Left lung (tissue), 4 donors: ENCODE measurements at regions not wholly inside any gene's neighbourhood (a gene's known extent, or its start where the extent isn't known, plus 50 kb on each side); places are given as distances from the start of the nearest gene placed in this dataset.
"Not testable (repeated sequence)": the region's sequence is repeated elsewhere in the genome, so short reads cannot be mapped to it uniquely, and the experiment has no call there.

ENCODE experiments used
- ATAC-seq: fragments of 200-7000 bp; cut with Tn5 transposase; one replicate; pipeline ENCODE4 v1.9.1; 2020; ENCODE audit warnings: moderate library complexity
- DNase-seq, 4 donors: peaks; one replicate each; pipeline ENCODE4 v3.0.0-alpha.2; 2013 to 2020
- H3K27ac ChIP-seq, 2 donors: fragments of 200-600 bp; sonication (generic) in 1 of 2; one replicate each; pipeline versions ENCODE4 v1.5.0 to v1.8.0; 2020 to 2021
- H3K27me3 ChIP-seq, 2 donors: fragments of 200-600 bp; sonication (generic) in 1 of 2; one replicate each; pipeline versions ENCODE4 v1.5.0 to v1.8.0; 2020 to 2021
- H3K36me3 ChIP-seq, 2 donors: fragments of 200-600 bp; sonication (generic) in 1 of 2; one replicate each; pipeline versions ENCODE4 v1.5.0 to v1.8.0; 2020 to 2021
- H3K4me1 ChIP-seq, 2 donors: fragments of 200-600 bp; one replicate each; pipeline ENCODE4 v1.8.0; 2021
- H3K4me3 ChIP-seq, 2 donors: fragments of 200-600 bp; sonication (generic) in 1 of 2; one replicate each; pipeline versions ENCODE4 v1.5.0 to v1.8.0; 2020 to 2021; ENCODE audit warnings: mild to moderate bottlenecking in 1 of 2
- H3K9me3 ChIP-seq, 2 donors: fragments of 200-600 bp; sonication (generic) in 1 of 2; one replicate each; pipeline versions ENCODE4 v1.5.0 to v1.8.0; 2020 to 2021
- intact Hi-C, 2 donors: fragments of 100-400 bp; cut with DNase I; formaldehyde crosslinking; loops; one replicate each; pipeline versions ENCODE4 v1.11.2 to v1.14.2; 2022
- TF ChIP-seq, protein P1 (sequence below), 2 donors: fragments of 200-600 bp; sonication (generic) in 1 of 2; IDR thresholded peaks; one replicate each; pipeline versions ENCODE4 v1.5.0 to v1.8.0; 2021; ENCODE audit warnings: antibody characterized with exemption in 2 of 2
- donor health status: DM: no; HTN: yes; CAD: no.
- donor health status: DM: no; HTN: no; CAD: no.

DNA sequence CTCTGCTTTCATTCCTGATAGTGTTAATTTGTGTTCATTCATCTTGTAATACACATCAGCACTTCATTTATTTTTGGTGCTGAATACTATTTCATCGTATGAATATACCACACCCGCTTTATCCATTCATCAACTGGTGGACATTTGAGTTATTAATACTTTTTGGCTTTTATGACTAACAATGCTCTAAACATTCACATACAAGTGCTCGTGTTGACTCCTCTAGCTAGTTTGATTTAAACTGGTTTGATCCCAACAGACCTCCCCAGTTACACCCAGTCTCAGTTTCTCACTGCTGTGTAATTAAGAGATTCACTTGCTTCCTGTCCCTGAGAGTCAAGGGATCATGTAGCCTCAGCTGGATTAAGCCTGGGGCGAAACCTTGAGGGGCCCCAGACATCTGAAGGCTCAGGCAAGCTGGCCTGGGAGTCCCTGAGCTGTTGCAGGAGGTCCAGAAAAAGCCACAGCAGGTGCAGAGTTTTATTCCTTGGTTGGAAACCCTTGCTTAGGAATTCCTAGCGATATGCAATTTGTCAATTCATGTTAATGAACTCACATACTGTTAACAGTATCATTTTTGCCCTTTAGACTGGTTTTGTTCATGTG lies 52.8 kb upstream of the CLDN24 start:
- TF ChIP-seq, protein P1, sequence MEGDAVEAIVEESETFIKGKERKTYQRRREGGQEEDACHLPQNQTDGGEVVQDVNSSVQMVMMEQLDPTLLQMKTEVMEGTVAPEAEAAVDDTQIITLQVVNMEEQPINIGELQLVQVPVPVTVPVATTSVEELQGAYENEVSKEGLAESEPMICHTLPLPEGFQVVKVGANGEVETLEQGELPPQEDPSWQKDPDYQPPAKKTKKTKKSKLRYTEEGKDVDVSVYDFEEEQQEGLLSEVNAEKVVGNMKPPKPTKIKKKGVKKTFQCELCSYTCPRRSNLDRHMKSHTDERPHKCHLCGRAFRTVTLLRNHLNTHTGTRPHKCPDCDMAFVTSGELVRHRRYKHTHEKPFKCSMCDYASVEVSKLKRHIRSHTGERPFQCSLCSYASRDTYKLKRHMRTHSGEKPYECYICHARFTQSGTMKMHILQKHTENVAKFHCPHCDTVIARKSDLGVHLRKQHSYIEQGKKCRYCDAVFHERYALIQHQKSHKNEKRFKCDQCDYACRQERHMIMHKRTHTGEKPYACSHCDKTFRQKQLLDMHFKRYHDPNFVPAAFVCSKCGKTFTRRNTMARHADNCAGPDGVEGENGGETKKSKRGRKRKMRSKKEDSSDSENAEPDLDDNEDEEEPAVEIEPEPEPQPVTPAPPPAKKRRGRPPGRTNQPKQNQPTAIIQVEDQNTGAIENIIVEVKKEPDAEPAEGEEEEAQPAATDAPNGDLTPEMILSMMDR (IDR thresholded peaks at IDR 0.05): no peak
- no peaks in the 10 kb centered on the region for H3K27me3 ChIP-seq
- H3K9me3 ChIP-seq: peaks cover 0 to 20% of the 10 kb centered on the region in 2 donors
- no peaks in the 10 kb centered on the region for H3K36me3 ChIP-seq
- DNase-seq: no peak
- no peak for ATAC-seq
- no peak overlapping the region for H3K27ac ChIP-seq
- intact Hi-C loops: no loop called here
- H3K4me1 ChIP-seq: no peaks in the 10 kb centered on the region
- H3K4me3 ChIP-seq: no peak overlapping the region

DNA sequence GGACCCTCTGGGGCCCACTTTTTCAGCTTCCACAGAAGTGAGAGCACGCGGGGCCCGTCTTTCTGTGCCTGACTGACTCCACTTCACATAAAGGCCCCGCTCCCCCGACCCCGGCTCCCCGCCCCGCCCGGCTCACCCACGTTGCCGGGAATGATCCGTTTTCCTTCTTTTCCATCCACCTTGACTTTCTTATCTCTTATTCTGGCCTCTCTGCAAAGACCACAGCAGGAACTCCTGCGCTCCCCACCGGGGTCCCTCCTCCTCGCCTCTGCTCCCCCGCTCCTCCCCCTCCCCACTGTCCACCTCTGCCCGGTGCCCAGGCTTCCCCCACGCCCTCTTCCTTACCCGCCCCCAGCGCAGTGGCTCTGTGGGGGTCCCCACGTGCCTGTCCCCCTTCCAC lies 54.2 kb upstream of the CLDN24 start:
- no peaks in the 10 kb centered on the region for H3K27me3 ChIP-seq
- DNase-seq (no peak), ATAC-seq (no peak)
- no peak overlapping the region for H3K4me3 ChIP-seq
- TF ChIP-seq, protein P1 (IDR thresholded peaks at IDR 0.05): no peak
- H3K4me1 ChIP-seq: no peaks in the 10 kb centered on the region
- no peaks in the 10 kb centered on the region for H3K36me3 ChIP-seq
- H3K9me3 ChIP-seq: peaks cover 0 to 20% of the 10 kb centered on the region in 2 donors
- intact Hi-C loops: no loop called here
- no peak overlapping the region for H3K27ac ChIP-seq

- TF ChIP-seq, protein P1 (IDR thresholded peaks at IDR 0.05): no peak
- no peak overlapping the region for H3K27ac ChIP-seq
- H3K9me3 ChIP-seq: peaks cover 0 to 20% of the 10 kb centered on the region in 2 donors
- no peaks in the 10 kb centered on the region for H3K4me1 ChIP-seq
- no peaks in the 10 kb centered on the region for H3K27me3 ChIP-seq
- intact Hi-C loops: no loop called here
- no peak overlapping the region for H3K4me3 ChIP-seq
- no peak for DNase-seq
- no peaks in the 10 kb centered on the region for H3K36me3 ChIP-seq
- ATAC-seq: no peak
Observed at GRCh38 chr4:183377491-183377890, 55.3 kb upstream of the CLDN24 start.

GRCh38 chr4:183378347-183378746 lies 56.1 kb upstream of the CLDN24 start:
- H3K9me3 ChIP-seq: peaks cover 0 to 17% of the 10 kb centered on the region in 2 donors
- H3K27me3 ChIP-seq, H3K27ac ChIP-seq, H3K36me3 ChIP-seq, intact Hi-C loops, H3K4me1 ChIP-seq, DNase-seq, H3K4me3 ChIP-seq, ATAC-seq: not testable (repeated sequence)

GRCh38 chr4:183380901-183381300 lies 58.7 kb upstream of the CLDN24 start:
- Histone ChIP-seq H3K4me3 (no peak overlapping the region), H3K9me3 (peaks cover 0 to 35% of the 10 kb centered on the region in 2 donors), H3K4me1 (no peaks in the 10 kb centered on the region), H3K27ac (no peak overlapping the region), H3K27me3 (no peaks in the 10 kb centered on the region), H3K36me3 (no peaks in the 10 kb centered on the region)
- intact Hi-C loops: no loop called here
- TF ChIP-seq, protein P1 (IDR thresholded peaks at IDR 0.05): no peak
- ATAC-seq: no peak
- DNase-seq: no peak

GRCh38 chr4:183383606-183384005 lies 60.8 kb upstream of the CDKN2AIP start:
- TF ChIP-seq, protein P1 (IDR thresholded peaks at IDR 0.05): no peak
- Histone ChIP-seq H3K27me3 (peaks cover 0 to 3% of the 10 kb centered on the region in 2 donors), H3K27ac (no peak overlapping the region), H3K9me3 (peaks cover 0 to 27% of the 10 kb centered on the region in 2 donors), H3K36me3 (no peaks in the 10 kb centered on the region), H3K4me3 (no peak overlapping the region), H3K4me1 (no peaks in the 10 kb centered on the region)
- intact Hi-C loops: no loop called here
- ATAC-seq: no peak
- no peak for DNase-seq
